ENCODE measurements at regions not wholly inside any gene's neighbourhood (a gene's known extent, or its start where the extent isn't known, plus 50 kb on each side); places are given as distances from the start of the nearest gene placed in this dataset.

- H3K27me3 ChIP-seq (replicated peaks in 1 of 4; ENCODE audit: control insufficient read depth in 3 of 4, extremely low read depth in 1 of 4, insufficient read depth in 3 of 4, low read length in 3 of 4): no peaks in the 10 kb centered on the region; a peak in 1 of 7 replicates
- H3K9ac ChIP-seq (replicated peaks in 1 of 4; ENCODE audit: extremely low read depth in 1 of 4, low read depth in 3 of 4, low read length in 3 of 4): no peak overlapping the region
- FAIRE-seq (no peak), DNase-seq (ENCODE audit: low read depth in 1 of 2, low spot score in 2 of 2) (no peak)
- ChIA-PET POLR2A (ENCODE audit: partially characterized antibody) (interaction anchor here (1.7 kb wide), 1 partner anchor 10 kb away, joined by 5 read pairs; no protein-coding TSS in a partner anchor), CTCF (ENCODE audit: partially characterized antibody) (interaction anchor here (0.7 to 1.6 kb wide), 5 partner anchors 9 to 43 kb away, joined by 3 to 8 read pairs (median 5); no protein-coding TSS in a partner anchor)
- H3K4me1 ChIP-seq (replicated peaks in 1 of 4; ENCODE audit: control insufficient read depth in 3 of 4, insufficient read depth in 4 of 4, low read length in 3 of 4): no peaks in the 10 kb centered on the region
- 77% methylated on average over 6 of the region's 6 CpGs; no CpG with 5 or more reads in 1 of the 2 experiments for WGBS, 2 experiments (ENCODE audit: extremely low coverage in 1 of 2, insufficient coverage in 1 of 2, insufficient read length in 1 of 2, insufficient replicate concordance in 2 of 2, low coverage in 1 of 2, low lambda C conversion rate in 2 of 2, missing lambda C conversion rate in 1 of 2)
- no peaks in the 10 kb centered on the region for H3K79me1 ChIP-seq (ENCODE audit: low read depth, low read length)
- H4K8ac ChIP-seq (ENCODE audit: extremely low read depth, insufficient read depth, low read length): no peak overlapping the region
- H3K36me3 ChIP-seq (ENCODE audit: control insufficient read depth in 2 of 4, insufficient read depth in 4 of 4, low read length in 3 of 4): no peaks in the 10 kb centered on the region
- no peak overlapping the region for H3K4ac ChIP-seq (replicated peaks; ENCODE audit: insufficient read length, low read depth, low read length)
- H3K23ac ChIP-seq (ENCODE audit: insufficient read length): no peak overlapping the region
- no peak overlapping the region for H3K18ac ChIP-seq (ENCODE audit: extremely low read depth, low read length)
- no peaks in the 10 kb centered on the region for H3K23me2 ChIP-seq (ENCODE audit: low read depth, low read length)
- no peak overlapping the region for H2BK120ac ChIP-seq (replicated peaks; ENCODE audit: low read depth, low read length)
- H3K56ac ChIP-seq (replicated peaks; ENCODE audit: insufficient read length, low read depth, low read length): no peak overlapping the region
- H3K79me2 ChIP-seq (ENCODE audit: control insufficient read depth in 1 of 2, insufficient read depth in 2 of 2, low read length in 2 of 2): no peaks in the 10 kb centered on the region
- TF ChIP-seq HDAC6 (IDR thresholded peaks at IDR 0.05; ENCODE audit: low read depth, low read length) (no peak), NRF1 (IDR thresholded peaks at IDR 0.05; ENCODE audit: low read depth, low read length) (no peak), CTCF (IDR thresholded peaks at IDR 0.05; ENCODE audit: control extremely low read depth in 1 of 3, insufficient read depth in 1 of 3, low read depth in 1 of 3, low read length in 3 of 3) (no peak), ATF2 (IDR thresholded peaks at IDR 0.05; ENCODE audit: low read length) (no peak), ZNF274 (IDR thresholded peaks at IDR 0.05; ENCODE audit: borderline replicate concordance, extremely low read depth, low read length) (no peak), YY1 (IDR thresholded peaks at IDR 0.05; ENCODE audit: low read depth, low read length) (no peak), CTBP2 (IDR thresholded peaks at IDR 0.05; ENCODE audit: borderline replicate concordance, insufficient read depth, insufficient read length, low read length) (no peak)
- no peak overlapping the region for H2BK5ac ChIP-seq (ENCODE audit: low read depth, low read length)
- H2BK12ac ChIP-seq (ENCODE audit: low read depth, low read length): no peak overlapping the region
- H2BK15ac ChIP-seq (ENCODE audit: low read length): no peak overlapping the region
- H4K20me1 ChIP-seq (replicated peaks in 1 of 2; ENCODE audit: control insufficient read depth in 1 of 2, insufficient read depth in 2 of 2, low read length in 2 of 2): no peaks in the 10 kb centered on the region
- peak overlapping the region; percentile 42 for H4K91ac ChIP-seq (replicated peaks; ENCODE audit: insufficient read length, low read length)
- H3K4me2 ChIP-seq (ENCODE audit: insufficient read depth in 1 of 2, low read depth in 2 of 2, low read length in 2 of 2): no peak overlapping the region
- no peak overlapping the region for H3K14ac ChIP-seq (ENCODE audit: insufficient read length)
- H2AK5ac ChIP-seq (ENCODE audit: low read depth, low read length): no peak overlapping the region
- H3K9me3 ChIP-seq (ENCODE audit: insufficient read depth in 2 of 2, low read depth in 1 of 2, low read length in 1 of 2): no peaks in the 10 kb centered on the region
- no peak overlapping the region for H2AFZ ChIP-seq (ENCODE audit: low read length)
- no peak overlapping the region for H2BK20ac ChIP-seq (ENCODE audit: low read length)
- no peak overlapping the region for H3K27ac ChIP-seq (ENCODE audit: low read depth, low read length)
- H4K5ac ChIP-seq (ENCODE audit: insufficient read length, low read depth, low read length): no peak overlapping the region
- no peak overlapping the region for H3K4me3 ChIP-seq (ENCODE audit: extremely low read depth in 1 of 4, insufficient read depth in 2 of 4, low read depth in 3 of 4, low read length in 4 of 4)
Observed at GRCh38 chr19:14305706-14306105, 75.5 kb upstream of the ADGRE5 start.

All from H1 (cell line).